Osteoblast (primary cell): ENCODE measurements at regions not wholly inside any gene's neighbourhood (a gene's known extent, or its start where the extent isn't known, plus 50 kb on each side); places are given as distances from the start of the nearest gene placed in this dataset.

Experiments used
- DNase-seq: peaks from one replicate; pipeline ENCODE4 v3.0.0; 2011; ENCODE audit warnings: low spot score, mixed read lengths; ENCODE audit not compliant: insufficient read length; ENCODE audit errors: missing footprints
- H2AFZ ChIP-seq: 2 replicates; pipeline ENCODE4 v1.6.0; 2011; ENCODE audit warnings: mild to moderate bottlenecking, low read length
- H3K27ac ChIP-seq: 2 replicates; pipeline ENCODE4 v1.5.1; 2011; ENCODE audit warnings: mild to moderate bottlenecking, low read depth, low read length, moderate library complexity
- H3K27me3 ChIP-seq: 2 replicates; pipeline ENCODE4 v1.6.0; 2012; ENCODE audit warnings: mild to moderate bottlenecking, control low read depth, inconsistent platforms, low read length, moderate library complexity; ENCODE audit not compliant: insufficient read depth
- H3K36me3 ChIP-seq: 2 replicates; pipeline ENCODE4 v1.5.1; 2011; ENCODE audit warnings: mild to moderate bottlenecking, low read length, control low read depth, moderate library complexity; ENCODE audit not compliant: insufficient read depth
- H3K4me1 ChIP-seq: 2 replicates; pipeline ENCODE4 v1.5.1; 2011; ENCODE audit warnings: mild to moderate bottlenecking, low read length, control low read depth, moderate library complexity; ENCODE audit not compliant: insufficient read depth
- H3K4me2 ChIP-seq: 2 replicates; pipeline ENCODE4 v1.6.0; 2011; ENCODE audit warnings: mild to moderate bottlenecking, low read length; ENCODE audit not compliant: insufficient read depth
- H3K4me3 ChIP-seq: fragments of 200-600 bp; sonication (generic); 3 replicates; pipeline ENCODE4 v1.5.1; 2012; ENCODE audit warnings: mild to moderate bottlenecking, low read length, inconsistent platforms; ENCODE audit not compliant: insufficient read depth
- H3K79me2 ChIP-seq: 2 replicates; pipeline ENCODE4 v1.6.0; 2012; ENCODE audit warnings: mild to moderate bottlenecking, low read length, control low read depth, inconsistent platforms; ENCODE audit not compliant: insufficient read depth
- H3K9me3 ChIP-seq: 2 replicates; pipeline ENCODE4 v1.5.1; 2011; ENCODE audit warnings: low read depth, low read length, control low read depth
- H4K20me1 ChIP-seq: 2 replicates; pipeline ENCODE4 v1.6.0; 2012; ENCODE audit warnings: mild to moderate bottlenecking, low read length, control low read depth; ENCODE audit not compliant: insufficient read depth
- TF ChIP-seq, protein P1 (sequence below): IDR thresholded peaks from 2 replicates; pipeline ENCODE4 v1.5.1; 2011; ENCODE audit warnings: mild to moderate bottlenecking, low read depth, low read length, moderate library complexity; ENCODE audit errors: extremely low read depth

DNA sequence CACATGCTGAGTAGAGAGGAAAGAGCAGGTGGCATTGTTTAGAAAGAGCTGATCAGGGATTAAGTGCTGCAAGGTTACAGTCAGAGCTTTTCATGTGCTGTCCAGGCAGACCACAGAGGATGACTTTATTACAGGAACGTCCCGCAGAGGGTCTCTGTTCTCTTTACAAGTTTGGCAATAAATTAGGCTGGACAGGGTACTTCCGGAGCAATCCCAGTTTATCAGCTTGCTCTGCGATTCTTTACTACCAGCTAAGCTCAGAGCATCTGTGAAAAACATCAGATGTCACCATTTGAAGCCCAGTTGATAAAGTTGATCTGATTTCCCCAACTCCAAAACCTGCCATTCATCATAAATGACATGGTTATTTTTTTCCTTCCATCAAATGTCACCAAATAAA, 633.1 kb downstream of the NLGN4X start:
- no peaks in the 10 kb centered on the region for H3K36me3 ChIP-seq
- no peaks in the 10 kb centered on the region for H3K4me1 ChIP-seq
- H3K27ac ChIP-seq: no peak overlapping the region
- H3K79me2 ChIP-seq: no peaks in the 10 kb centered on the region
- H4K20me1 ChIP-seq: no peaks in the 10 kb centered on the region
- H3K27me3 ChIP-seq: no peaks in the 10 kb centered on the region
- no peak overlapping the region for H3K4me2 ChIP-seq
- TF ChIP-seq, protein P1, sequence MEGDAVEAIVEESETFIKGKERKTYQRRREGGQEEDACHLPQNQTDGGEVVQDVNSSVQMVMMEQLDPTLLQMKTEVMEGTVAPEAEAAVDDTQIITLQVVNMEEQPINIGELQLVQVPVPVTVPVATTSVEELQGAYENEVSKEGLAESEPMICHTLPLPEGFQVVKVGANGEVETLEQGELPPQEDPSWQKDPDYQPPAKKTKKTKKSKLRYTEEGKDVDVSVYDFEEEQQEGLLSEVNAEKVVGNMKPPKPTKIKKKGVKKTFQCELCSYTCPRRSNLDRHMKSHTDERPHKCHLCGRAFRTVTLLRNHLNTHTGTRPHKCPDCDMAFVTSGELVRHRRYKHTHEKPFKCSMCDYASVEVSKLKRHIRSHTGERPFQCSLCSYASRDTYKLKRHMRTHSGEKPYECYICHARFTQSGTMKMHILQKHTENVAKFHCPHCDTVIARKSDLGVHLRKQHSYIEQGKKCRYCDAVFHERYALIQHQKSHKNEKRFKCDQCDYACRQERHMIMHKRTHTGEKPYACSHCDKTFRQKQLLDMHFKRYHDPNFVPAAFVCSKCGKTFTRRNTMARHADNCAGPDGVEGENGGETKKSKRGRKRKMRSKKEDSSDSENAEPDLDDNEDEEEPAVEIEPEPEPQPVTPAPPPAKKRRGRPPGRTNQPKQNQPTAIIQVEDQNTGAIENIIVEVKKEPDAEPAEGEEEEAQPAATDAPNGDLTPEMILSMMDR: no peak
- peaks cover 3% of the 10 kb centered on the region for H3K9me3 ChIP-seq
- H2AFZ ChIP-seq: no peak overlapping the region
- H3K4me3 ChIP-seq: no peak overlapping the region
- DNase-seq: no peak

DNA sequence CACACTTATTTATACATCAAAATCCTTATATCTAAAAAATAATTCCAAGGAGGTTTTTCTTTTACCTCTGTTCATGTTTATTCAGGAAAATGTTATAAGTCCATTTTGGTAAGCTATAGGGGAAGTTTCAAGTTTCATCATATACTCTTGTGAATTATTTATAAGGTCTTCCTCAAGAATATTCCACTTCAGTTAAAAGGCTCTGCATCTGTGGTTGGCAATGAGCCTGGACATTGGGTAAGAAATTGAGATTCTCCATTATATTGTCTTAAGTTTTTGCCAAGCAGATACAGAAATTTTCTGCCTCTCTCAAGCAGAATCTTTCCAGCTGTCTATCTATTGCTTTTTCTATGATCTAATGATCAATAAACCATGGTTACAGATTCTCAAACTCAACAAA, 641.9 kb downstream of the NLGN4X start:
- Histone ChIP-seq H4K20me1 (no peaks in the 10 kb centered on the region), H3K9me3 (no peaks in the 10 kb centered on the region)
- TF ChIP-seq, protein P1: no peak

DNA sequence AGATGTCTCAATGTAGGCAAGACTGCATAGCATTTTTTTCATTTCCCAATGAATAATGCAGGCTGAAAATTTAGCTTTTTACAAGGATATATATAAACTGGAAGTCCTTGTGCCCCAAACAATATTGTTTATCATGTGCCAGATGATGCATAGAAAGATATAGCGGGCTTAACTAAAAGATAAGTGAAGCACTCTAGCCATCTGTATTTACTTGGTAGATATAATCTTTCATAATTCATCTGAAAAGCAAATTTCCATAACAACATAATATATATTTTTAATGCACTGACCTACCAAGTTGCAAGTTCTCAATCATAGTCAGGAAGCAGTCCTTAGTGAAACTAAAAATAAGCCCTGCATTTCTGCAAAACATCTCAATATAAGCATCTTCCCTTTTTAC, 653.3 kb downstream of the NLGN4X start:
- H3K36me3 ChIP-seq: no peaks in the 10 kb centered on the region
- H2AFZ ChIP-seq: no peak overlapping the region
- no peak overlapping the region for H3K4me3 ChIP-seq
- H4K20me1 ChIP-seq: no peaks in the 10 kb centered on the region
- peaks cover 6% of the 10 kb centered on the region for H3K9me3 ChIP-seq
- no peak for DNase-seq
- H3K4me2 ChIP-seq: no peak overlapping the region
- no peaks in the 10 kb centered on the region for H3K79me2 ChIP-seq
- TF ChIP-seq, protein P1: no peak
- no peaks in the 10 kb centered on the region for H3K27me3 ChIP-seq
- H3K4me1 ChIP-seq: no peaks in the 10 kb centered on the region
- H3K27ac ChIP-seq: no peak overlapping the region

More for the DNA sequence above, 641.9 kb downstream of the NLGN4X start:
- H3K27ac ChIP-seq: no peak overlapping the region
- H3K36me3 ChIP-seq: no peaks in the 10 kb centered on the region
- no peaks in the 10 kb centered on the region for H3K79me2 ChIP-seq
- no peak overlapping the region for H2AFZ ChIP-seq
- H3K4me3 ChIP-seq: no peak overlapping the region
- H3K4me1 ChIP-seq: no peaks in the 10 kb centered on the region
- no peak overlapping the region for H3K4me2 ChIP-seq
- H3K27me3 ChIP-seq: no peaks in the 10 kb centered on the region
- no peak for DNase-seq

DNA sequence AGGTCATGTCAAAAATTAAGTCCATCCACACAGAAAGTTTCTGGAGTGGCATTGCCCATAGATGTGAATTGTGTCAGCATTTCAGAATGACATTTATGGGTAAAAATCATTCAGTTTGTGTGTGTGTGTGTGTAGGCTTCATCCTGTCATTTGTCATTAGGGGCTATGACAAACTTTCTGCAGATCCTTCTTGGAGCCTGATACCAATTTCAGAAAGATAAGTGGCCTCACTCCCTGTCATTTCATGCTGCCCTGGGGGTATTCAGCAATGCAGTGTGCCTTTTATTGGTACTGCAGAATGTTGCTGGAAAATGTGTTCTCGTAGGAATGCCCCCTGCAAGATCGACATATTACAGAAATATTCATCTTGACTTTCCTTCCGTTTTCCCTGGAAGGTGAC, 659.7 kb downstream of the NLGN4X start:
- H2AFZ ChIP-seq: no peak overlapping the region
- H3K9me3 ChIP-seq: peaks cover 2% of the 10 kb centered on the region
- H4K20me1 ChIP-seq: no peaks in the 10 kb centered on the region
- H3K79me2 ChIP-seq: no peaks in the 10 kb centered on the region
- H3K4me2 ChIP-seq: no peak overlapping the region
- no peaks in the 10 kb centered on the region for H3K27me3 ChIP-seq
- TF ChIP-seq, protein P1: no peak
- DNase-seq: no peak
- no peaks in the 10 kb centered on the region for H3K36me3 ChIP-seq
- H3K4me3 ChIP-seq: no peak overlapping the region
- H3K4me1 ChIP-seq: no peaks in the 10 kb centered on the region
- no peak overlapping the region for H3K27ac ChIP-seq
